GM13977 (cell line): ENCODE measurements at regions not wholly inside any gene's neighbourhood (a gene's known extent, or its start where the extent isn't known, plus 50 kb on each side); places are given as distances from the start of the nearest gene placed in this dataset.
"Not testable (repeated sequence)": the region's sequence is repeated elsewhere in the genome, so short reads cannot be mapped to it uniquely, and the experiment has no call there.

Source experiments
- DNase-seq: peaks from one replicate; pipeline ENCODE4 v3.0.0; 2012; ENCODE audit warnings: low spot score
- in situ Hi-C: fragments of 300-500 bp; cut with MboI; formaldehyde crosslinking; loops from one replicate; pipeline ENCODE4 v1.12.0; 2022; ENCODE audit warnings: low sequenced_read_pairs, low pct_unique_long_range_greater_than_20kb, mixed read lengths, inconsistent platforms; ENCODE audit not compliant: unreplicated experiment
- TF ChIP-seq, protein P1 (sequence below): IDR thresholded peaks from 2 replicates; pipeline ENCODE4 v1.5.1; 2012; ENCODE audit warnings: mild to moderate bottlenecking, control low read depth; ENCODE audit not compliant: insufficient read depth; ENCODE audit errors: extremely low read depth, missing control alignments

DNA sequence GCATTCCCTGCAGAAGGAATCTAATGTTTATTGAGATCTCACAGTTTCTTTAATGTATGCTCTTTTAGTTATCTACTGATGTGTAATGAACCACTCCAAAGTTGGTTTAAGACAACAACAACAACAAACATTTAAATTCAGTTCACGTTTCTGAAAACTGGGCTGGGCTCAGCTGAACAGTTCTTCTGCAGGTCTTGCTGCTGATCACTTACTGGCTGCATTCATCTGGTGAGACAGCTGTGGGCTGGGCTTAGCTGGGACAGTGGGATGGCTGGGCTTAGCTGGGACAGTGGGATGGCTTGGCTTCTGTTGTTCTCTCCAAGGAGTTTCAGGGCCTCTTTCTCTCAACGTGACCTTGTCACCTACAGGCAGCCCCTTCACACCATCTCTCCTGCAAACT, 544.3 kb upstream of the CDH5 start:
- TF ChIP-seq, protein P1, sequence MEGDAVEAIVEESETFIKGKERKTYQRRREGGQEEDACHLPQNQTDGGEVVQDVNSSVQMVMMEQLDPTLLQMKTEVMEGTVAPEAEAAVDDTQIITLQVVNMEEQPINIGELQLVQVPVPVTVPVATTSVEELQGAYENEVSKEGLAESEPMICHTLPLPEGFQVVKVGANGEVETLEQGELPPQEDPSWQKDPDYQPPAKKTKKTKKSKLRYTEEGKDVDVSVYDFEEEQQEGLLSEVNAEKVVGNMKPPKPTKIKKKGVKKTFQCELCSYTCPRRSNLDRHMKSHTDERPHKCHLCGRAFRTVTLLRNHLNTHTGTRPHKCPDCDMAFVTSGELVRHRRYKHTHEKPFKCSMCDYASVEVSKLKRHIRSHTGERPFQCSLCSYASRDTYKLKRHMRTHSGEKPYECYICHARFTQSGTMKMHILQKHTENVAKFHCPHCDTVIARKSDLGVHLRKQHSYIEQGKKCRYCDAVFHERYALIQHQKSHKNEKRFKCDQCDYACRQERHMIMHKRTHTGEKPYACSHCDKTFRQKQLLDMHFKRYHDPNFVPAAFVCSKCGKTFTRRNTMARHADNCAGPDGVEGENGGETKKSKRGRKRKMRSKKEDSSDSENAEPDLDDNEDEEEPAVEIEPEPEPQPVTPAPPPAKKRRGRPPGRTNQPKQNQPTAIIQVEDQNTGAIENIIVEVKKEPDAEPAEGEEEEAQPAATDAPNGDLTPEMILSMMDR: no peak
- DNase-seq: no peak
- in situ Hi-C loops: no loop called here

DNA sequence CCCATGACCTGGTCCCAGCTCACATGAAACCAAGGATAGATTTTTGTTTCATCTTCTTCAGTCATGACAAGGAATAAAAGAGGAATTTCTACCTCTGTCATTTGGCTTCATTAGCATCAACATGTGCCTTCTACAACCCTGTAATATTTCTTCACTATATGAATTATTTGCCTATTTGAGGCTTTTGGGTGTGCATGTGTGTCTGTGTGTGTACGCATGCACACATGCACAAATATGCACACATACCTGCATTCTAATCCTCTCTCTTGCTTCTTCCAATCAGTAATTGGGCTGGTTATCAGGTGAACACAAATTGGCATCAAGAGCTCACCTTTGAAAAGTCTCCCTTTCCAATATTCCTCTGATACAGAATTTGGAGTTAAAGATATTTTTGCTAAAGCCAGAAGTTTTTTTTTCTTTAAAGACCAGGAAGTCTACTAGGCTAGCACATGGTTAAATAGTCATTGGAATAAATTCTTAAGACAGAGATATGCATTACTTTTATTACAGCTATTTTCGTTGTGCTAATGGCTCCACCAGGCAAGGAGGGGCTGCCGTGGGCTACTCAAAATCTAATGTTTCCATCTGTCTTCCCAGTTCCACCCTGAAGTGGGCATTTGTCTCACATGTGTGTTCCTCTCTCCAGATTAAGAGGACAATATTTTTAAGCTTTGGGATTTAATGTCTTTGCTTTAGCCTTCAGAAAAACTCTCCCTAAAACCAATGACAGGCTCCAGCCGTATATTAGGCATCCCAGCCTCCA, 547.2 kb upstream of the CDH5 start:
- in situ Hi-C loops: no loop called here

DNA sequence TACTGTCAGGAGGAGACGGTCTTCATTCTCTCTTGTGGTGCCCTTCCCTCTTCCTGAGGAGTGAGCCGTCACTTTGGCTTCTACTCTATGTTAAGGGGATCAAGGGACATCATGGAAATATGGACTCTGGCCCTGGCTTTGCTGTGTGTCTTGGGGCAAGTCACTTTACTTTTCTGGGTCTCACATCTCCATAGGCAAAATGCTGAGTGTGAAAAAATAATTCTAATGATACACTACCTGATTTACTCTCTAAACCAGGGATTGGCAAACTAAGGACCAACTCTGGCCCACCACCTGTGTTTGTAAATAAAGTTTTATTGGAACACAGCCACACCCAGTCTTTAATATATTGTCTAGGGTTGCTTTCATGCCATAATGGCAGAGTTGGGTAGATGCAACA, 548.7 kb upstream of the CDH5 start:
- DNase-seq: no peak
- TF ChIP-seq, protein P1: no peak
- in situ Hi-C loops: no loop called here

More for the DNA sequence above, 547.2 kb upstream of the CDH5 start:
- TF ChIP-seq, protein P1: no peak
- DNase-seq: no peak

DNA sequence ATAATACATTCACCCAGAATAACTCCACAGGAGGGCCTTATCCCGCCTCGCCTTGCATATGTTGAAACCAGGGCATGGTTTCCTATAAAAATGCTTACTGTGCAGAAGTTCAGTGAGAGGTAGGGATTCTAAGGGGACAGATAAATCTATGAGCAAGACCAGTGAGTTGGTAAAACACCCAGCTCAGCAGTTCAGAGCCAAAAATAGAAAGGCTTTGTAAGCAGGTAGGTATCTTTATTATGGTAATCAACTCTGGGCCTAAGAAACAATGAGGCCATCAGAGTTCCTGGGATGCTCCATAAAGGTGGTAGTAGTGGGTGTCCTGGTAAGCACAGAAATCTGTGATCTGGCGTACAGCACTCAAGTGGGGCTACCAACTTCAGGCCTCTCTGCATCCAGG, 549.4 kb upstream of the CDH5 start:
- TF ChIP-seq, protein P1: no peak
- in situ Hi-C loops: no loop called here
- no peak for DNase-seq

DNA sequence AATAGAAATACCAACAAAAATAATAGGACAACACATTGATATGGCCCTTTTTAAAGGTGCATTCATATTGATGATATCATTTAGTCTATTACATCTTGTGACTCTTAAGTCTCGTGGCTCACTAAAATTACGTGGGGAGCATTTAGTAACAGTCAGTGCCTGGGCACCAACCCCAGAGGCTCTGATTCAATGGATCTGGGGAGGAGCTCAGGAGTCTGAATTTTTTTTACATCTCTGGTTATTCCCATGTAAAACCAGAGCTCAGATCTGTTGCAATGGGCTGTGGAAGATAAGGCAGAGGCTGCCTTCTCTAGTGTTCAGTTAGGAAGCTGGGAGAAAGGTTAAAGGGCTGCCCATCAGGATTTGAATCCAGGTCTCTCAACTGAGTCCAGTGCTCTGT, 549.9 kb upstream of the CDH5 start:
- in situ Hi-C loops: no loop called here
- DNase-seq: no peak
- TF ChIP-seq, protein P1: no peak

DNA sequence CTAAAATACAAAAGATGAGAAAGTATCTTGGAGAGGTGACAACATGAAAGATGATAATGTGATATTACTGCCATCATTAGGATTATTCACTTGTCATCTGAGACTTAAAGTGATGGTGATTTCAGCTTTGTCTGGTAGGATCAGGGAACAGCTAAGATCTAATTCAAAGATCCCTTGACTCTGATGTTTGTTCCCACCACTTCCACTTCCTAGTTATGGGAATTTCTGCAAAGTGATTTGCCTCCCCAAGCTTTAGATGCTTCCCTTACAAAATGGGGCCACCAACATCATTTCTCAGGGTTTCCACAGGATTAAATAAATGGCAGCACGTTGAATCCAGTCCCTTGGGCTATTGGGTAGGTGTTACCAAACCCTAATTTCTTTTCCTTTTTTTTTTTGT, 550.8 kb upstream of the CDH5 start:
- TF ChIP-seq, protein P1: no peak
- in situ Hi-C loops: no loop called here
- no peak for DNase-seq

DNA sequence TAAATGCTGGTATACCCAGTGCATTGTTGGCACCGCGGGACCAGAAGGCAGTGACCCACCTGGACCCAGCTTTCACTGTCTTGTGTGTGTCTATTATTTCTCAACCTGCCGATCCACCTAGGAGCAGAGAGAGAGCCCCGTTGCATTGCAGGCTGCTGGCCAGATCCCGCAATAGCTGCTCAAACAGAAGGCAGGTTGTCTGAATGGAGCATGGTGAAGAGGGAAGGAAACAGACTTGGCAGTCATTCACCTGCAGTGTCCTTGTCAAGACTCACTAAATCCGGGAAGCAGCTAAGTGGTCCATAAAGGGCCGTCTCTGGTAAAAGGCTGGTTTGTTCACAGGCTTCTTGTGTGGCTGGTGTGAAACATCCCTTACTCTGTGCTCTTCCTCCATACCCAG, 552.6 kb upstream of the CDH5 start:
- in situ Hi-C loops, DNase-seq: not testable (repeated sequence)
